GM12874 (cell line): ENCODE measurements at regions not wholly inside any gene's neighbourhood (a gene's known extent, or its start where the extent isn't known, plus 50 kb on each side); places are given as distances from the start of the nearest gene placed in this dataset.

Experiments
- TF ChIP-seq, protein P1 (sequence below): IDR thresholded peaks from 2 replicates; pipeline ENCODE4 v1.5.1; 2011; ENCODE audit warnings: low read depth, mild to moderate bottlenecking, control low read depth, low read length, moderate library complexity; ENCODE audit not compliant: insufficient read depth

DNA sequence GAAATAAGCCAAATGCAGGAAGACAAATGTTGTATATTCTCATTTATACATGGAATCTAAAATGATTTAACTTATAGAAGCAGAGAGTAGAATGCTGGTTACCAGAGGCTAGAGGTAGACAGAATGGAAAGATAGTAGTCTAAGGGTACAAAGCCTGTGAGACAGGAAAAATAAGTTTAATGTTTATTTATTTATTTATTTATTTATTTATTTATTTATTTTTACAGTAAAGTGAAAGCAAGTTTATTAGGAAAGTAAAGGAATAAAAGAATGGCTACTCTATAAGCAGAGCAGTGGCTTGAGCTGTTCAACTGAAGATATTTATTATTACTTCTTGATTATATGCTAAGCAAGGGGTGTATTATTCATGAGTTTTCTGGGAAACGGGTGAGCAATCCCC, 203.2 kb downstream of the LAS1L start:
- TF ChIP-seq, protein P1, sequence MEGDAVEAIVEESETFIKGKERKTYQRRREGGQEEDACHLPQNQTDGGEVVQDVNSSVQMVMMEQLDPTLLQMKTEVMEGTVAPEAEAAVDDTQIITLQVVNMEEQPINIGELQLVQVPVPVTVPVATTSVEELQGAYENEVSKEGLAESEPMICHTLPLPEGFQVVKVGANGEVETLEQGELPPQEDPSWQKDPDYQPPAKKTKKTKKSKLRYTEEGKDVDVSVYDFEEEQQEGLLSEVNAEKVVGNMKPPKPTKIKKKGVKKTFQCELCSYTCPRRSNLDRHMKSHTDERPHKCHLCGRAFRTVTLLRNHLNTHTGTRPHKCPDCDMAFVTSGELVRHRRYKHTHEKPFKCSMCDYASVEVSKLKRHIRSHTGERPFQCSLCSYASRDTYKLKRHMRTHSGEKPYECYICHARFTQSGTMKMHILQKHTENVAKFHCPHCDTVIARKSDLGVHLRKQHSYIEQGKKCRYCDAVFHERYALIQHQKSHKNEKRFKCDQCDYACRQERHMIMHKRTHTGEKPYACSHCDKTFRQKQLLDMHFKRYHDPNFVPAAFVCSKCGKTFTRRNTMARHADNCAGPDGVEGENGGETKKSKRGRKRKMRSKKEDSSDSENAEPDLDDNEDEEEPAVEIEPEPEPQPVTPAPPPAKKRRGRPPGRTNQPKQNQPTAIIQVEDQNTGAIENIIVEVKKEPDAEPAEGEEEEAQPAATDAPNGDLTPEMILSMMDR: no peak

GRCh38 chrX:65300104-65300809, 234.3 kb downstream of the LAS1L start:
- TF ChIP-seq, protein P1: no peak

GRCh38 chrX:65273152-65273551, 261.4 kb downstream of the LAS1L start:
- TF ChIP-seq, protein P1: no peak

DNA sequence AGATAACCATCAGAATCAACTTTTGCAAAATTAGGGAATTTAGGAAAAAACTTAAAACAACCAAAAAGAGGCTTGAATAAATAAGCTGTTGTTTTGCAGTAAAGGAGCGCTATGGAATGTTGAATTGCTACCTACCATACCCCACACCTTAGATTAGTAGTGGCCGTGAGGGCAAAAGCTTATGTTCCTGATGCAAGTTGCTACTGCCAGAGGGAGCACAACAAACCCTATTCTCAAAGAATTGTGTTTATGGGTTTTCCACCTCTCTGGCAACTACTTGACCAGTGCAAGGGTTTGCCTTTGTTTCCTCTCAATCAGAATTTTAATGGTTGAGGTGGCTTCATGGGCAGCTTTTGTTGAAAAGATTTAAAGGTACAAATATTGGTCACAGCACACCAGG, 268.1 kb downstream of the LAS1L start:
- TF ChIP-seq, protein P1: no peak

DNA sequence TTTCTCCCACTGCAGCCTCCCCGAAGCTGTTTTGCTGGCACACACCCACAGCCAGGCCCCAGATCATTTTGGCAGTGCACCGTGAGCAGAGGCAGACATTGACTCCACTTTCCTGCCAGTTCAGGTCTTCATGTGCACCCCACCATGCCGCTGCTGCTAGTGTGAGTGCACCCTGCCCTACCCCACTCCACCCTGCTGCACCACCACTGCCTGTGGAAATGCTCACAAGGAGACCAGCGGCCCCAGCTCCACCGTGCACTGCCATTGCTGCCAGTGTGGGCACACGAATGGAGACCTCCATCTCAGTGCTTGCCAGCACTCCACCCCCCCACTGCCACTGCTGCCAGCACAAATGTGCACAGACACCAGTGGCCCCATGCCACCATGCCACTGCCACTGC, 277.6 kb upstream of the ZC4H2 start:
- TF ChIP-seq, protein P1: no peak

DNA sequence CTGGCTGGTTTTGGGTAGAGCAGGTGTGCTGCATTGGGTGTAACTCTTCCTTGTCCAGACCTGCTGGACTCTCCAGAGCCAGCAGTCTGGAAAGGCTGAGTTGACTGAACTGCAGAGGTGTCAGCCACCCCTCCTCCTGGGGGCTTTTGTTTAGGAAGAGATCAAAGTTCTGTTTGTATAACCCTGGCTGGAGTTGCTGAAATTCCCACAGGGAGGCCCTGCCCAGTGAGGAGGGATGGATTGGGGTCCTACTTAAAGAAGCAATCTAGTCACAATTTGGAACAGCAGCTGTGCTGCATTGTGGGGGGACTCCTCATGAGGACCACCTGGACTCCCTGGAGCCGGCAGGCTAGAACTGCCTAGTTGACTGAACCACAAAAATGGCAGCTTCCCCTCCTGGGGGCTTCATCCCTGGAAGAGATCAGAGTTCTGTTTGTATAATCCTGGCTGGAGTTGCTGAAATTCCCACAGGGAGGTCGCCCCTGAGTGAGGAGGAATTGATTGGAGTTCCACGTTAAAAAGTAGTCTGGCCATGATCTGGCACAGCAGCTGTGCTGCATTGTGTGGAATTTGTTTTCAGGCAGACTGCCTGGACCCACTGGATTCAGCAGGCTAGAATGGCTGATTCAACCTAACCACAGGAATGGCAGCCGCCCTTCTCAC, 264.9 kb upstream of the ZC4H2 start:
- TF ChIP-seq, protein P1: no peak

- TF ChIP-seq, protein P1: no peak
These were observed 227.3 kb upstream of the ZC4H2 start for GRCh38 chrX:65203545-65203944.
